ENCODE measurements at regions not wholly inside any gene's neighbourhood (a gene's known extent, or its start where the extent isn't known, plus 50 kb on each side); places are given as distances from the start of the nearest gene placed in this dataset.

- no peak for DNase-seq (ENCODE audit: low read depth)
- TF ChIP-seq CTCF (IDR thresholded peaks at IDR 0.05; ENCODE audit: insufficient read depth, low read length, poor library complexity, severe bottlenecking) = no peak
- no peak overlapping the region for H3K4me3 ChIP-seq (ENCODE audit: low read depth, low read length)
- H3K27me3 ChIP-seq (ENCODE audit: control insufficient read depth, insufficient read depth, low read length) = no peaks in the 10 kb centered on the region
- H3K36me3 ChIP-seq (ENCODE audit: control insufficient read depth, insufficient read depth, low read length) = no peaks in the 10 kb centered on the region
Measured at GRCh38 chr3:74053970-74054516, 429.3 kb upstream of the PDZRN3 start.

GRCh38 chr3:74049444-74049843, 424.7 kb upstream of the PDZRN3 start:
- no peaks in the 10 kb centered on the region for H3K27me3 ChIP-seq (ENCODE audit: control insufficient read depth, insufficient read depth, low read length)
- no peak for TF ChIP-seq CTCF (IDR thresholded peaks at IDR 0.05; ENCODE audit: insufficient read depth, low read length, poor library complexity, severe bottlenecking)

GRCh38 chr3:74048699-74049098, 424.0 kb upstream of the PDZRN3 start:
- no peaks in the 10 kb centered on the region for H3K27me3 ChIP-seq (ENCODE audit: control insufficient read depth, insufficient read depth, low read length)
- TF ChIP-seq CTCF (IDR thresholded peaks at IDR 0.05; ENCODE audit: insufficient read depth, low read length, poor library complexity, severe bottlenecking) = no peak

More at GRCh38 chr3:74049444-74049843, 424.7 kb upstream of the PDZRN3 start:
- Histone ChIP-seq H3K36me3 (ENCODE audit: control insufficient read depth, insufficient read depth, low read length) (no peaks in the 10 kb centered on the region), H3K4me3 (ENCODE audit: low read depth, low read length) (no peak overlapping the region)
- DNase-seq (ENCODE audit: low read depth) = no peak

GRCh38 chr3:74045000-74045399, 420.3 kb upstream of the PDZRN3 start:
- Histone ChIP-seq H3K27me3 (ENCODE audit: control insufficient read depth, insufficient read depth, low read length) (no peaks in the 10 kb centered on the region), H3K36me3 (ENCODE audit: control insufficient read depth, insufficient read depth, low read length) (no peaks in the 10 kb centered on the region), H3K4me3 (ENCODE audit: low read depth, low read length) (no peak overlapping the region)
- no peak for TF ChIP-seq CTCF (IDR thresholded peaks at IDR 0.05; ENCODE audit: insufficient read depth, low read length, poor library complexity, severe bottlenecking)
- DNase-seq (ENCODE audit: low read depth) = no peak

More at GRCh38 chr3:74048699-74049098, 424.0 kb upstream of the PDZRN3 start:
- H3K4me3 ChIP-seq (ENCODE audit: low read depth, low read length) = no peak overlapping the region
- no peaks in the 10 kb centered on the region for H3K36me3 ChIP-seq (ENCODE audit: control insufficient read depth, insufficient read depth, low read length)
- no peak for DNase-seq (ENCODE audit: low read depth)

- H3K4me3 ChIP-seq (ENCODE audit: low read depth, low read length) = no peak overlapping the region
- no peaks in the 10 kb centered on the region for H3K36me3 ChIP-seq (ENCODE audit: control insufficient read depth, insufficient read depth, low read length)
- DNase-seq (ENCODE audit: low read depth) = no peak
- TF ChIP-seq CTCF (IDR thresholded peaks at IDR 0.05; ENCODE audit: insufficient read depth, low read length, poor library complexity, severe bottlenecking) = no peak
- no peaks in the 10 kb centered on the region for H3K27me3 ChIP-seq (ENCODE audit: control insufficient read depth, insufficient read depth, low read length)
Measured at GRCh38 chr3:74041068-74041675, 416.4 kb upstream of the PDZRN3 start.

GRCh38 chr3:74039105-74039504, 414.4 kb upstream of the PDZRN3 start:
- no peaks in the 10 kb centered on the region for H3K27me3 ChIP-seq (ENCODE audit: control insufficient read depth, insufficient read depth, low read length)
- H3K4me3 ChIP-seq (ENCODE audit: low read depth, low read length) = no peak overlapping the region
- H3K36me3 ChIP-seq (ENCODE audit: control insufficient read depth, insufficient read depth, low read length) = no peaks in the 10 kb centered on the region
- no peak for TF ChIP-seq CTCF (IDR thresholded peaks at IDR 0.05; ENCODE audit: insufficient read depth, low read length, poor library complexity, severe bottlenecking)
- no peak for DNase-seq (ENCODE audit: low read depth)

Data from kidney epithelial cell (primary cell).